GM23338 (cell line): ENCODE measurements at regions not wholly inside any gene's neighbourhood (a gene's known extent, or its start where the extent isn't known, plus 50 kb on each side); places are given as distances from the start of the nearest gene placed in this dataset.

Experiments
- ATAC-seq: fragments of 200-7000 bp; cut with Tn5 transposase; 3 replicates; pipeline ENCODE4 v1.9.1; 2020
- DNase-seq: peaks from one replicate; pipeline ENCODE4 v3.0.0-alpha.2; 2015; ENCODE audit warnings: low spot score
- H2AFZ ChIP-seq: fragments of 200-600 bp; sonication (generic); 2 replicates; pipeline ENCODE4 v1.8.0; 2016; ENCODE audit warnings: antibody characterized with exemption, mild to moderate bottlenecking, moderate library complexity
- H3F3A ChIP-seq: fragments of 200-600 bp; sonication (generic); replicated peaks from 2 replicates; pipeline ENCODE4 v1.8.0; 2017; ENCODE audit warnings: antibody characterized with exemption, mixed run types, low read depth
- H3K27ac ChIP-seq: fragments of 200-600 bp; sonication (generic); 2 replicates; pipeline ENCODE4 v1.6.1; 2016; ENCODE audit warnings: low read depth
- H3K27me3 ChIP-seq: fragments of 200-600 bp; sonication (generic); 2 replicates; pipeline ENCODE4 v1.8.0; 2016; ENCODE audit warnings: mild to moderate bottlenecking, mixed run types, moderate library complexity; ENCODE audit not compliant: insufficient read depth
- H3K36me3 ChIP-seq: fragments of 200-600 bp; sonication (generic); 2 replicates; pipeline ENCODE4 v1.8.0; 2016; ENCODE audit warnings: mild to moderate bottlenecking; ENCODE audit not compliant: insufficient read depth
- H3K4me1 ChIP-seq: fragments of 200-600 bp; sonication (generic); 2 replicates; pipeline ENCODE4 v1.8.0; 2016; ENCODE audit warnings: mild to moderate bottlenecking, moderate library complexity; ENCODE audit not compliant: insufficient read depth
- H3K4me2 ChIP-seq: fragments of 200-600 bp; sonication (generic); 2 replicates; pipeline ENCODE4 v1.7.1; 2017; ENCODE audit warnings: mixed run types
- H3K4me3 ChIP-seq: fragments of 200-600 bp; sonication (generic); 2 replicates; pipeline ENCODE4 v1.6.1; 2016; ENCODE audit warnings: mixed run types
- H3K79me2 ChIP-seq: fragments of 200-600 bp; sonication (generic); replicated peaks from 2 replicates; pipeline ENCODE4 v1.8.0; 2017; ENCODE audit warnings: mild to moderate bottlenecking; ENCODE audit not compliant: insufficient read depth
- H3K9me2 ChIP-seq: fragments of 200-600 bp; sonication (generic); 2 replicates; pipeline ENCODE4 v1.8.0; 2017; ENCODE audit not compliant: insufficient read depth
- H4K20me1 ChIP-seq: fragments of 200-600 bp; sonication (generic); replicated peaks from 2 replicates; pipeline ENCODE4 v1.8.0; 2017; ENCODE audit warnings: mild to moderate bottlenecking; ENCODE audit not compliant: insufficient read depth
- H3K27ac Mint-ChIP-seq: 2 replicates; pipeline ENCODE4 v1.8.0; 2020; ENCODE audit warnings: inconsistent platforms, mild to moderate bottlenecking, moderate library complexity, mixed read lengths
- H3K27me3 Mint-ChIP-seq: 3 replicates; pipeline ENCODE4 v1.8.0; 2022; ENCODE audit warnings: low read depth, mild to moderate bottlenecking, moderate library complexity, mixed read lengths, inconsistent platforms; ENCODE audit not compliant: insufficient read depth, poor library complexity
- H3K36me3 Mint-ChIP-seq: 3 replicates; pipeline ENCODE4 v1.8.0; 2021; ENCODE audit warnings: low read depth, mild to moderate bottlenecking, inconsistent platforms, moderate library complexity, mixed read lengths
- H3K4me1 Mint-ChIP-seq: 3 replicates; pipeline ENCODE4 v1.8.0; 2020; ENCODE audit warnings: mild to moderate bottlenecking, inconsistent platforms, mixed read lengths
- H3K4me3 Mint-ChIP-seq: 3 replicates; pipeline ENCODE4 v1.8.0; 2021; ENCODE audit warnings: moderate library complexity, mild to moderate bottlenecking, inconsistent platforms, mixed read lengths
- H3K9me3 Mint-ChIP-seq: 3 replicates; pipeline ENCODE4 v1.8.0; 2020; ENCODE audit warnings: moderate library complexity, mild to moderate bottlenecking, inconsistent platforms, mixed read lengths
- JUNB ChIP-seq: IDR thresholded peaks from one replicate; pipeline ENCODE4 v1.6.1; 2016; ENCODE audit warnings: antibody characterized with exemption; ENCODE audit not compliant: unreplicated experiment
- POLR2AphosphoS5 ChIP-seq: IDR thresholded peaks from 2 replicates; pipeline ENCODE4 v1.6.1; 2016; ENCODE audit warnings: antibody characterized with exemption, low read depth
- ZNF114 ChIP-seq: fragments of 250-450 bp; sonication (Bioruptor Pico); IDR thresholded peaks from 2 replicates; pipeline ENCODE4 v1.5.0; 2020; ENCODE audit warnings: mild to moderate bottlenecking, moderate library complexity
- ZNF331 ChIP-seq: fragments of 250-450 bp; sonication (Bioruptor Pico); IDR thresholded peaks from 2 replicates; pipeline ENCODE4 v1.5.0; 2020; ENCODE audit warnings: low read depth, mild to moderate bottlenecking, moderate library complexity
- TF ChIP-seq, protein P1 (sequence below): IDR thresholded peaks from 2 replicates; pipeline ENCODE4 v1.6.1; 2016; ENCODE audit warnings: antibody characterized with exemption
- TF ChIP-seq, protein P2 (sequence below), 2 experiments: fragments of 200-600 bp in 1 of 2; sonication (generic) in 1 of 2; conservative IDR thresholded peaks; 2 replicates each; pipeline versions ENCODE4 v1.5.1 to v1.6.1; 2016 to 2017; ENCODE audit warnings: antibody characterized with exemption in 2 of 2, low read depth in 2 of 2, mild to moderate bottlenecking in 2 of 2, moderate library complexity in 1 of 2
- TF ChIP-seq, protein P3 (sequence below): IDR thresholded peaks from one replicate; pipeline ENCODE4 v1.6.1; 2018; ENCODE audit warnings: antibody characterized with exemption; ENCODE audit not compliant: unreplicated experiment

DNA sequence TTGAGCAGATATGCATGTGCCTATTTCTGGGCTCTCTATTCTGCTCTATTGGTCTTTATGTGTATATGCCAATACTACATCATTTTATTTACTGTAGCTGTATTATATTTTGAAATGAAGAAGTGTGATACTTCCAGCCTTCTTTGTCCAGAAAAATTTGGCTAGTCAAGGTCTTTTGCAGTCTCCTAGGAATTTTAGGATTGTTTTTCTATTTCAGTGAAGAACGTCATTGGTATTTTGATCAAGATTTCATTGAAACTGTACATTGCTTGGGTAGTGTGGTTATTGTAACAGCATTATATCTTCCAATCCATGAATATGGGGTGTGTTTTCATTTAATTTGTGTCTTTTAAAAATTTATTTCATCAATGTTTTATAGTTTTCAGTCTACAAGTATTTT is 400.3 kb downstream of the AASDHPPT start:
- peaks cover 6% of the 10 kb centered on the region; the same call in 2 of the 3 replicates for H3K4me1 Mint-ChIP-seq
- DNase-seq (no peak), ATAC-seq (no peak)
- Histone ChIP-seq H3K4me3 (no peak overlapping the region), H4K20me1 (no peaks in the 10 kb centered on the region), H3K27me3 (no peaks in the 10 kb centered on the region), H3K4me2 (no peak overlapping the region), H3K27ac (no peak overlapping the region), H3K79me2 (no peaks in the 10 kb centered on the region), H3K9me2 (no peaks in the 10 kb centered on the region; the same call in 1 of the 2 replicates), H3F3A (no peaks in the 10 kb centered on the region), H2AFZ (no peak overlapping the region), H3K36me3 (no peaks in the 10 kb centered on the region), H3K4me1 (peaks cover 5% of the 10 kb centered on the region; the same call in 1 of the 2 replicates)
- H3K9me3 Mint-ChIP-seq: no peaks in the 10 kb centered on the region
- H3K27ac Mint-ChIP-seq: no peak overlapping the region
- no peak for TF ChIP-seq JUNB
- TF ChIP-seq, protein P1, sequence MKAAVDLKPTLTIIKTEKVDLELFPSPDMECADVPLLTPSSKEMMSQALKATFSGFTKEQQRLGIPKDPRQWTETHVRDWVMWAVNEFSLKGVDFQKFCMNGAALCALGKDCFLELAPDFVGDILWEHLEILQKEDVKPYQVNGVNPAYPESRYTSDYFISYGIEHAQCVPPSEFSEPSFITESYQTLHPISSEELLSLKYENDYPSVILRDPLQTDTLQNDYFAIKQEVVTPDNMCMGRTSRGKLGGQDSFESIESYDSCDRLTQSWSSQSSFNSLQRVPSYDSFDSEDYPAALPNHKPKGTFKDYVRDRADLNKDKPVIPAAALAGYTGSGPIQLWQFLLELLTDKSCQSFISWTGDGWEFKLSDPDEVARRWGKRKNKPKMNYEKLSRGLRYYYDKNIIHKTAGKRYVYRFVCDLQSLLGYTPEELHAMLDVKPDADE: no peak
- no peaks in the 10 kb centered on the region for H3K27me3 Mint-ChIP-seq
- H3K4me3 Mint-ChIP-seq: no peak overlapping the region
- no peaks in the 10 kb centered on the region for H3K36me3 Mint-ChIP-seq

DNA sequence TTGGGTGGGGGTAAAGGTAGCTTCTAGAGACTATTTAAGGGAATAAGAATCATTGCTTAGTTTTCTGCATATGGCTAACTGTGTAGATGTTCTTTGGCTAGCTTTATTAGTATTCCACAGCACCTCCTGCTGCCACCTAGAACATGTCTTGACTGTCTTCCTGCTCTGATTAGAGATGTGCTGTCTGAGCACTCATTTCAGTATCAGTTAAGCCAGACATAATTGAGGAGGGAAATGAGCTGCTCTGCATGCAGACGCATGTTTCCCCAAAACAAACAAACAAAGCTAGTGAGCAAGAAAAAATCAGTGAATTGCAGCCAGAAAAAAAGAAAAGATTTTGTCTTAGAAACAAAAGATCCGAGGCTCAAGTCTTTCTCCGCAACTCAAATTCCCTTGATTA is 402.2 kb downstream of the AASDHPPT start:
- Histone ChIP-seq H3F3A (no peaks in the 10 kb centered on the region), H3K4me2 (no peak overlapping the region), H3K27me3 (no peaks in the 10 kb centered on the region), H2AFZ (peak overlapping the region; percentile 73), H3K27ac (no peak overlapping the region), H3K36me3 (no peaks in the 10 kb centered on the region), H3K79me2 (no peaks in the 10 kb centered on the region), H3K9me2 (no peaks in the 10 kb centered on the region), H3K4me1 (peaks cover 5% of the 10 kb centered on the region; the same call in 1 of the 2 replicates), H3K4me3 (no peak overlapping the region), H4K20me1 (no peaks in the 10 kb centered on the region)
- Mint-ChIP-seq H3K27me3 (no peaks in the 10 kb centered on the region), H3K36me3 (no peaks in the 10 kb centered on the region), H3K9me3 (no peaks in the 10 kb centered on the region), H3K27ac (0 out of 2 replicates have a peak overlapping the region, but pooled peaks have one; percentile 31), H3K4me3 (no peak overlapping the region), H3K4me1 (peaks cover 11% of the 10 kb centered on the region; the same call in 2 of the 3 replicates)
- DNase-seq (no peak), ATAC-seq (no peak)
- TF ChIP-seq, protein P2, sequence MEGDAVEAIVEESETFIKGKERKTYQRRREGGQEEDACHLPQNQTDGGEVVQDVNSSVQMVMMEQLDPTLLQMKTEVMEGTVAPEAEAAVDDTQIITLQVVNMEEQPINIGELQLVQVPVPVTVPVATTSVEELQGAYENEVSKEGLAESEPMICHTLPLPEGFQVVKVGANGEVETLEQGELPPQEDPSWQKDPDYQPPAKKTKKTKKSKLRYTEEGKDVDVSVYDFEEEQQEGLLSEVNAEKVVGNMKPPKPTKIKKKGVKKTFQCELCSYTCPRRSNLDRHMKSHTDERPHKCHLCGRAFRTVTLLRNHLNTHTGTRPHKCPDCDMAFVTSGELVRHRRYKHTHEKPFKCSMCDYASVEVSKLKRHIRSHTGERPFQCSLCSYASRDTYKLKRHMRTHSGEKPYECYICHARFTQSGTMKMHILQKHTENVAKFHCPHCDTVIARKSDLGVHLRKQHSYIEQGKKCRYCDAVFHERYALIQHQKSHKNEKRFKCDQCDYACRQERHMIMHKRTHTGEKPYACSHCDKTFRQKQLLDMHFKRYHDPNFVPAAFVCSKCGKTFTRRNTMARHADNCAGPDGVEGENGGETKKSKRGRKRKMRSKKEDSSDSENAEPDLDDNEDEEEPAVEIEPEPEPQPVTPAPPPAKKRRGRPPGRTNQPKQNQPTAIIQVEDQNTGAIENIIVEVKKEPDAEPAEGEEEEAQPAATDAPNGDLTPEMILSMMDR (conservative IDR thresholded peaks at IDR 0.05; ENCODE audit: low read depth in 2 of 2): 0 out of 4 replicates have a peak, but pooled peaks of 1 of the 2 experiments have one; percentile 7
- TF ChIP-seq JUNB: no peak

DNA sequence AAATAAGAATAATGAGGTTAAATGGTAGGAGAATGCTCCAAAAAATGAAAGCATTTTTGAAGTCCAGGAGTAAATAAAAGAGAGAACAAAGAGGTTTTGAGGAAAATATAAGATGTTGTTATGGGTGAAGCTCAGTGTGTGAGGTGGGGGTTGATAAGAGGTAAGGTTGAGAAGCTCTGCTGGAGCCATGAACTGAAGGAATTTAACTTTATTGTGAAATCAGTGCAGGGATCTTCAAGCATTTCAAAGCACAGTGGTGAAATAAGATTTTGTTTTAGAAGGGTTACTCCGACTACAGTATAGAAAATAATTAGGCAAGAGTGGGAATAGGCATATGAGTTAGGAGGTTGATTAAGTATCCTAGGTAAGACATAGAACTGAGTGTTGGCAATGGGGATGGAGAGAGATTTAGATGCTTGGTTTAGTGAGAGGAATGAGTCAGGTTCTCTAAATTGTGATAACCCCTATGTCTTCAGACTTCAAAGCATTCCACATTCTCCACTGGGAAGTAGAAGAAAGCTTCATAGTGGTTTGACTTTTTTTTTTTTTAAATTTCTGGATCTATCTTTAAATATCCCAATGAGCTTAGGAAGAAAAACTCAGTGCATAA is 403.2 kb downstream of the AASDHPPT start:
- H3K27me3 ChIP-seq: no peaks in the 10 kb centered on the region
- H3K4me1 Mint-ChIP-seq: peaks cover 11% of the 10 kb centered on the region; the same call in 2 of the 3 replicates
- H2AFZ ChIP-seq: no peak overlapping the region
- ATAC-seq: no peak
- H3K9me2 ChIP-seq: no peaks in the 10 kb centered on the region
- H3K27ac Mint-ChIP-seq: no peak overlapping the region
- H3K4me3 Mint-ChIP-seq: no peak overlapping the region
- no peak overlapping the region for H3K4me2 ChIP-seq
- no peaks in the 10 kb centered on the region for H3F3A ChIP-seq
- H3K36me3 Mint-ChIP-seq: no peaks in the 10 kb centered on the region
- peaks cover 5% of the 10 kb centered on the region; the same call in 1 of the 2 replicates for H3K4me1 ChIP-seq
- DNase-seq: peak; percentile 17
- no peaks in the 10 kb centered on the region for H4K20me1 ChIP-seq
- H3K36me3 ChIP-seq: no peaks in the 10 kb centered on the region
- no peak overlapping the region for H3K4me3 ChIP-seq
- no peaks in the 10 kb centered on the region for H3K27me3 Mint-ChIP-seq
- H3K79me2 ChIP-seq: no peaks in the 10 kb centered on the region
- H3K27ac ChIP-seq: no peak overlapping the region
- no peaks in the 10 kb centered on the region for H3K9me3 Mint-ChIP-seq
- TF ChIP-seq, protein P2 (conservative IDR thresholded peaks at IDR 0.05; ENCODE audit: low read depth in 2 of 2): no peak
- no peak for TF ChIP-seq ZNF331
- TF ChIP-seq, protein P1: no peak
- no peak for TF ChIP-seq JUNB
- no peak for TF ChIP-seq ZNF114
- no peak for TF ChIP-seq POLR2AphosphoS5
- TF ChIP-seq, protein P3, sequence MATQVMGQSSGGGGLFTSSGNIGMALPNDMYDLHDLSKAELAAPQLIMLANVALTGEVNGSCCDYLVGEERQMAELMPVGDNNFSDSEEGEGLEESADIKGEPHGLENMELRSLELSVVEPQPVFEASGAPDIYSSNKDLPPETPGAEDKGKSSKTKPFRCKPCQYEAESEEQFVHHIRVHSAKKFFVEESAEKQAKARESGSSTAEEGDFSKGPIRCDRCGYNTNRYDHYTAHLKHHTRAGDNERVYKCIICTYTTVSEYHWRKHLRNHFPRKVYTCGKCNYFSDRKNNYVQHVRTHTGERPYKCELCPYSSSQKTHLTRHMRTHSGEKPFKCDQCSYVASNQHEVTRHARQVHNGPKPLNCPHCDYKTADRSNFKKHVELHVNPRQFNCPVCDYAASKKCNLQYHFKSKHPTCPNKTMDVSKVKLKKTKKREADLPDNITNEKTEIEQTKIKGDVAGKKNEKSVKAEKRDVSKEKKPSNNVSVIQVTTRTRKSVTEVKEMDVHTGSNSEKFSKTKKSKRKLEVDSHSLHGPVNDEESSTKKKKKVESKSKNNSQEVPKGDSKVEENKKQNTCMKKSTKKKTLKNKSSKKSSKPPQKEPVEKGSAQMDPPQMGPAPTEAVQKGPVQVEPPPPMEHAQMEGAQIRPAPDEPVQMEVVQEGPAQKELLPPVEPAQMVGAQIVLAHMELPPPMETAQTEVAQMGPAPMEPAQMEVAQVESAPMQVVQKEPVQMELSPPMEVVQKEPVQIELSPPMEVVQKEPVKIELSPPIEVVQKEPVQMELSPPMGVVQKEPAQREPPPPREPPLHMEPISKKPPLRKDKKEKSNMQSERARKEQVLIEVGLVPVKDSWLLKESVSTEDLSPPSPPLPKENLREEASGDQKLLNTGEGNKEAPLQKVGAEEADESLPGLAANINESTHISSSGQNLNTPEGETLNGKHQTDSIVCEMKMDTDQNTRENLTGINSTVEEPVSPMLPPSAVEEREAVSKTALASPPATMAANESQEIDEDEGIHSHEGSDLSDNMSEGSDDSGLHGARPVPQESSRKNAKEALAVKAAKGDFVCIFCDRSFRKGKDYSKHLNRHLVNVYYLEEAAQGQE: no peak
